Gastroesophageal sphincter (tissue), 3 donors: ENCODE measurements at regions not wholly inside any gene's neighbourhood (a gene's known extent, or its start where the extent isn't known, plus 50 kb on each side); places are given as distances from the start of the nearest gene placed in this dataset.

Experiments used
- EP300 ChIP-seq: sonication (generic); formaldehyde crosslinking; IDR thresholded peaks from one replicate; pipeline ENCODE4 v1.6.1; 2017; ENCODE audit warnings: antibody characterized with exemption, mild to moderate bottlenecking
- POLR2A ChIP-seq, 2 donors: fragments of 450-650 bp; IDR thresholded peaks; one replicate each; pipeline ENCODE4 v1.6.1; 2017; ENCODE audit warnings: antibody characterized with exemption in 2 of 2, mild to moderate bottlenecking in 2 of 2, moderate library complexity in 1 of 2
- POLR2AphosphoS5 ChIP-seq: sonication (generic); formaldehyde crosslinking; IDR thresholded peaks from one replicate; pipeline ENCODE4 v1.6.1; 2017; ENCODE audit warnings: antibody characterized with exemption
- TF ChIP-seq, protein P1 (sequence below), 4 experiments: fragments of 200-600 bp in 2 of 4; fragments of 450-650 bp in 2 of 4; sonication (generic) in 1 of 4; IDR thresholded peaks; one replicate each; pipeline ENCODE4 v1.5.1; 2017 to 2019; ENCODE audit warnings: antibody characterized with exemption in 4 of 4, mild to moderate bottlenecking in 2 of 4, moderate library complexity in 2 of 4

DNA sequence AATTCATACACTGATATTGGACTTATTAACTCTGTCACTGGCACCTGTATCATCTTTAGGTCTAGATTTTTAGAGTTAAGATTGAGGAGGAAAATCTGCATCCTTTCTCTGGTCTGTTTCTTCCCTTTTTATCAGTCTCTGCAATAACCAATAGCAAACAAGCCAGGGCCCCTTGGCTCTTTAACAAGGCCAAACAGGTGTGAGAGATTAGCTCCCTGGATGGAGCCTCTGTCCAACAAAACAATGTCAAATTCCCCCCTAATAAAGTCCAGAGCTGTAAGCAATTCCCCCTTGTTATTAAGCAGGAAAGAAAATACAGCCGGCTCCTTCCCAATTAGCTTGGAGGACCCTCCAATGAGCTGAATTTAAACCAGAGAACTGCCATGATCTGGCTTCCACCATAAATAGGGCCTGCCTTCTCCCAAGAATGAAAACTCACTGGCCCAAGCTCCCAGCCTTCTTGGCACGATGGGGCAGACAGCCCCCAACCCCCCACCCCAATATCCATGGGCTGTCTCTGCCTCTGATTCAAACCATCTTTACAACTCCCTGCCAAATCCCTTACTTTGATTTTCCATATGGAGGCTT lies 56.1 kb upstream of the SOX9 start:
- TF ChIP-seq EP300, result no peak
- TF ChIP-seq, protein P1, sequence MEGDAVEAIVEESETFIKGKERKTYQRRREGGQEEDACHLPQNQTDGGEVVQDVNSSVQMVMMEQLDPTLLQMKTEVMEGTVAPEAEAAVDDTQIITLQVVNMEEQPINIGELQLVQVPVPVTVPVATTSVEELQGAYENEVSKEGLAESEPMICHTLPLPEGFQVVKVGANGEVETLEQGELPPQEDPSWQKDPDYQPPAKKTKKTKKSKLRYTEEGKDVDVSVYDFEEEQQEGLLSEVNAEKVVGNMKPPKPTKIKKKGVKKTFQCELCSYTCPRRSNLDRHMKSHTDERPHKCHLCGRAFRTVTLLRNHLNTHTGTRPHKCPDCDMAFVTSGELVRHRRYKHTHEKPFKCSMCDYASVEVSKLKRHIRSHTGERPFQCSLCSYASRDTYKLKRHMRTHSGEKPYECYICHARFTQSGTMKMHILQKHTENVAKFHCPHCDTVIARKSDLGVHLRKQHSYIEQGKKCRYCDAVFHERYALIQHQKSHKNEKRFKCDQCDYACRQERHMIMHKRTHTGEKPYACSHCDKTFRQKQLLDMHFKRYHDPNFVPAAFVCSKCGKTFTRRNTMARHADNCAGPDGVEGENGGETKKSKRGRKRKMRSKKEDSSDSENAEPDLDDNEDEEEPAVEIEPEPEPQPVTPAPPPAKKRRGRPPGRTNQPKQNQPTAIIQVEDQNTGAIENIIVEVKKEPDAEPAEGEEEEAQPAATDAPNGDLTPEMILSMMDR (IDR thresholded peaks at IDR 0.05), result no peak
- no peak for TF ChIP-seq POLR2AphosphoS5
- no peak for TF ChIP-seq POLR2A (IDR thresholded peaks at IDR 0.05)
